Ovary (tissue), 3 donors: ENCODE measurements at regions not wholly inside any gene's neighbourhood (a gene's known extent, or its start where the extent isn't known, plus 50 kb on each side); places are given as distances from the start of the nearest gene placed in this dataset.

ENCODE experiments used
- CTCF ChIP-seq, 3 donors: fragments of 450-650 bp in 2 of 3; fragments of 200-600 bp in 1 of 3; IDR thresholded peaks; one replicate each; pipeline versions ENCODE4 v1.5.1 to v1.8.0; 2016 to 2022; ENCODE audit warnings: antibody characterized with exemption in 3 of 3, mild to moderate bottlenecking in 1 of 3
- EP300 ChIP-seq: sonication (generic); formaldehyde crosslinking; IDR thresholded peaks from one replicate; pipeline ENCODE4 v1.6.1; 2017; ENCODE audit warnings: antibody characterized with exemption
- POLR2A ChIP-seq: fragments of 450-650 bp; IDR thresholded peaks from one replicate; pipeline ENCODE4 v1.6.1; 2017; ENCODE audit warnings: antibody characterized with exemption, mild to moderate bottlenecking, moderate library complexity
- donor health status: DM: no; HTN: no; CAD: no.

GRCh38 chr3:132837615-132838014 is 115.4 kb upstream of the NPHP3 start:
- no peak for TF ChIP-seq CTCF (IDR thresholded peaks at IDR 0.05)
- TF ChIP-seq POLR2A = no peak
- no peak for TF ChIP-seq EP300
